NK-92 treated with Interleukin-12 subunit alpha and Interleukin-12 subunit beta, amount 100 ng/mL, for 24 hours (cell line): ENCODE measurements at regions not wholly inside any gene's neighbourhood (a gene's known extent, or its start where the extent isn't known, plus 50 kb on each side); places are given as distances from the start of the nearest gene placed in this dataset.
"Not testable (repeated sequence)": the region's sequence is repeated elsewhere in the genome, so short reads cannot be mapped to it uniquely, and the experiment has no call there.

ENCODE experiments used
- DNase-seq: peaks from one replicate; lab custom pipeline; 2025; lab: John Stamatoyannopoulos, UW

- no peak for DNase-seq
Measured at GRCh38 chr16:75924397-75924796, 198.1 kb upstream of the CPHXL start.

GRCh38 chr16:75927810-75928209 lies 201.5 kb upstream of the CPHXL start:
- DNase-seq = no peak

GRCh38 chr16:75928295-75928694 lies 202.0 kb upstream of the CPHXL start:
- no peak for DNase-seq

GRCh38 chr16:75929046-75929445 lies 202.8 kb upstream of the CPHXL start:
- no peak for DNase-seq

GRCh38 chr16:75931043-75931442 lies 204.8 kb upstream of the CPHXL start:
- no peak for DNase-seq

DNA sequence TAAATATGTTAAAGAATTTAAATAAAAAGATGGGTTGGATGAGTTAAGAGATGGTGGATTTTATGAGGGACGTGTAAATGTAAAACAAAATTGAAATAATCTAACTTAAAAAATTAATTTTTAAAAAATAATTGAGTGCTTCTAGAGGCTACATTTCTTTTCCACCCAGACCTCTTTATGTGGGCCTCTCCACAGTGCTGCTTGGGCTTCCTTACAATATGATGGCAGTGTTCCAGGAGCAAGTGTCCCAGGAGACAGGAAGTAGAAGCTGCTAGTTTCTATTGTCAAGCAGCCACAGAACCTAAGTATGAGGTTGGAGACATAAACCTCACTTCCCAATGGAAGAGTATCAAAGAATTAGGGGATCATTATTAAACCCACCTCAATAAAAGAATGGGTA lies 205.7 kb upstream of the CPHXL start:
- DNase-seq = no peak

DNA sequence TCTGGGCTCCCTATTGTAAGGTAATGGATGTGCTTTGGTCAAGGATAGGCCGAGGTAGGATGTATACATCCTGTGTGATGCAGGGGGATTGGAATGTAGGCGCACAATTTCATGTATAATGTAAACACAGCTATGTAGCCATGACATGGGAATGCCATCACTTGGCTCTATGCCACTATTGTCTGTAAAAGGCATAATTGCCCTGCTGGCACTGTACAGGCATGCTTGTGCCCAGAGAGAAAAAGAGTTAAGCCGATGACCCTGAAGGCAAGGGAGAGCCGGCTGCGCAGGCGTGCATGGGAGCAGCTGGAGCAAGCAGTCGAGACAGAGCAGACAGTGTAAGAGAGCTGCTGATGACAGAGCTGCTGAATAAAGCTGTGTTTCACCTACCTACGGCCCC lies 212.5 kb upstream of the CPHXL start:
- no peak for DNase-seq

DNA sequence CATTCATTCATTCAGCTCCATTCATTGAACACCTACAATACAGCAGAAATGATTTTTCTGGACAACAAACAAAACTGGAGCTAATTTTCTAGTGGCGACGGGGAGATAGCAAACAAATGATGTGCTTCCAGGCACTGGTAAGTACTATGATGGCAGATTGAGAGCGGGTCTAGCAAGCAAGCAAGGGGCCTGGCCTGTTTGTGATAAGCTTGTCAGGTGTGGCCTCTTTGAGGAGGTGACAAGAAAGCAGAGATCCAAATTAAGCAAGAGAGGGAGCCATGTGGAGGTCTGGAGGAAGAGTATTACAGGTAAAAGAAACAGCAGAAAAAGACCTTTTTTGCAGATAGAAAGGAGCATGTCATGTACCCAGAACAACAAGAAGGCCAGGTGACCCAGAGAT lies 216.1 kb upstream of the CPHXL start:
- DNase-seq = no peak

GRCh38 chr16:75942936-75943335 lies 216.6 kb upstream of the CPHXL start:
- DNase-seq = no peak

GRCh38 chr16:75943705-75944514 lies 217.6 kb upstream of the CPHXL start:
- no peak for DNase-seq

GRCh38 chr16:75945916-75946457 lies 219.7 kb upstream of the CPHXL start:
- DNase-seq = no peak

DNA sequence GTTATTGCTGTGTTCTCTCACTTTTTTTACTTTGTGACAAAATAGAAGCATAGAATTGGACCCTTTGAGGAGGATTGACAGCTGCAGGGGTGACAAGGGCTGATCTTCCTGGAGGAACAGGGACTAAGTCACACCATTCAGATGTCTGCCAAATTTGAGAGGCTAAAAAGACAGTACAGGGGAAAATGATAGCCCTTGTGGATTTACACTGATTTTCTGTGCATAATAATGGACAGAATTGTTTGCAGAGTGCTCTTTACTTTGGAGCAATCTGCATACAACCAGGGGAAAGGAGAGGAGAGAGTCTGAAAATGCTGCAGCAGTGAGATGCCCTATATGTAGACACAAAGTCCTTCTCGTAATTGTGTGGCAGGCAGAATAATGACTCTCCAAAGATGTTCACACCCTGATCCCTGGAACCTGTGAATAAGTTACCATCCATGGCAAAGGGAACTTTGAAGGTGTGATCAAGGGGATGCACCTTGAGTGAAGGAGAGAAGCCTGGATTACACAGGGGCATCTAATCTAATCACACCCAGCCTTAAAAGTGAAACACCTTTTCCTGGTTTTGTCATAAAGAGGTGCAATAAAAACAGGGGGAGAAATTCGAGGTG lies 221.4 kb upstream of the CPHXL start:
- no peak for DNase-seq

- DNase-seq = no peak
Measured at GRCh38 chr16:75948441-75948840, 222.2 kb upstream of the CPHXL start.

DNA sequence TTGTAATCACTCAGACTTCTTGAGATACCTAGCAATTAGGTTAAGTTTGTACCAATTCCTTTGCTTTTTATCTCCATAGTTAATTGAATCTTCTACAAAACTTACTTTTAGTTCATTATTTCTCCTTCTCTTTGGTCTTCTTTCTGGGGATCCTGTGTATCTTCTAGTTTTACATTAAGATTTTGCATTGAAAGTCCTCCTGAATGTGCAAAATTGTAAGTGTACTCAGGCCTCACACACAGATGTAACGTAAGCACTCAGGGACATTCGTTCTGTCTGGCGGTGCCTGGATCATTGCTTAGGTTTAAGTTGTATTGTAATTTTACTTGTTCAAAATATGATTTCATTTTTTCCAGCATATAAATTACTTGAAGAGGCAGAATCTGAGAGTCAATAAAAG lies 222.6 kb upstream of the CPHXL start:
- DNase-seq = no peak

DNA sequence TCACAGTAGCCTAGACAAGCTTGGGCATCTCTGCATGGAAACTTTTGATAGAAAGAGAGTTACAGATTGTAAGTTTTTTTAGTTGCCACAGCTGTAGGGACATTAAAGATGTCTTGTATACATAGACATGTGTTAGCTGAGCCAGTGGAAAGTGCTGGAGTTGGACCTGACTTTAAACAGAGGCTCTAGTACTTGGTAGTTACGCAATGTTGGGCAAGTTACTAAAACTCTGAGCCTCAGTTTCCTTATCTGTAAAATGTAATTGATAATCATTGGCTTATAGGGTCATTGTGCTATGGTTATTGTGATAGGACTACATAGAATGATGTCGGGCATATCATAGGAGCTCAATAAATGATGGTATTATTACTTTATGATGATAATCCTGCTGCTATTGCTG lies 225.8 kb upstream of the CPHXL start:
- no peak for DNase-seq

GRCh38 chr16:75957870-75958269 lies 231.6 kb upstream of the CPHXL start:
- no peak for DNase-seq

DNA sequence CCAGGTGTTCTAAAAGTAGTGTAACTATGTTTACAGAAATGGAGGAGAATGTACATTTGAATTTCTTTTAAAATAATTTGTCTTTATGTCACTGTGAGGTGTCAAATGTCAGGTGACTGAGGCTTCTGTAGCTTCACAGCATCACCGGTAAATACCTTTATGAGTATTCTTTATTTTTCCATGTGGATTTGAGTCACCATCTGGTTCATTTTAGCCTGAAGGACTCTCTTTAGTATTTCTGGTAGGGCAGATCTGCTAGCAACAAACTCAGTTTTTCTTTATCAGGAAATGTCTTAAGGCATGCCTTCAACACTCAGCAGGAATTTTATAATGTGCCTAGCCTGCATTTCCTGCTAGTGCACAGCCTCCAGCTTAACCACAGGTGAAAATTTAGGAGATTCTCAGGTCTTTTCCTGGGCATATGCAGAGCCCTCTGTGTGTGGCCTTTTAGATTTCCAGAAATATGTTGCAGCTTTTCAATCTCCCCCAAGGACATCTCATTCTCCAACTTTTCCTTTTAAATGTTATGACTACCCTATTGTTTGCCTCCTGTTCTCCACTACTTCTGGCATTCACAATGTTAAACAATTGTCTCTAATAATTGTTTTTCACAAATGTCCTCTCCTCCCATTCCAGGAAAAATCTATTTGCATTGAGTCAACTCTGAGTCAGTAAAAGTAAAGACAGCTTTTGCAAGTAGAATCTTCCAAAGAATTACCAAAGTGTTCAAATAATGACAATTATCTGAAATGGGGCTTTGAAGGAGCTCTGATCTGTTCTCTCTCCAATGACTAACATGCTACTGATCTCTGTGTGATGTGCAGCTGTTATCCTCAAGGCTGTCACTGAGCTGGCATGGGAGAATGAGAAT lies 239.4 kb upstream of the CPHXL start:
- DNase-seq = no peak

- not testable (repeated sequence) for DNase-seq
Measured at GRCh38 chr16:75969120-75969519, 242.8 kb upstream of the CPHXL start.

- no peak for DNase-seq
Measured at GRCh38 chr16:75971334-75971733, 245.0 kb upstream of the CPHXL start.

DNA sequence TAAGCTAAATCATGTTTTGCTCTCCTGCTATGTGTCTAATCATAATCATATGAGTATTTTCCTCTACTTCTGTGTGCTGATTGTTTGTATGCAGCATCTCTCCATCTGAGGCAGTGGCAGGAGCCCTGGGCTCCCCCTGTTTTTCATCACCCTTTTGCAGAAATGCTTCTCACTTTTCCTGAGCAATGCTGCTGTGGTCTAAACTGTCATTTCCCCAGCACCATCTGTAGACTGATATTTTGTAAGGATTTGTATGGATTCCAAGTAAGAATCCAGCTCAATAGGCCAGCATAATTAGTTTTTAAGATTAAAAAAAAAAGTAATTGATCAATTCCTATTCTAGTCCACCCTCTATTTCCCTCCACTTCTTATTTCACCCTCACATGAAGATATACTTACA lies 257.0 kb upstream of the CPHXL start:
- DNase-seq = no peak

DNA sequence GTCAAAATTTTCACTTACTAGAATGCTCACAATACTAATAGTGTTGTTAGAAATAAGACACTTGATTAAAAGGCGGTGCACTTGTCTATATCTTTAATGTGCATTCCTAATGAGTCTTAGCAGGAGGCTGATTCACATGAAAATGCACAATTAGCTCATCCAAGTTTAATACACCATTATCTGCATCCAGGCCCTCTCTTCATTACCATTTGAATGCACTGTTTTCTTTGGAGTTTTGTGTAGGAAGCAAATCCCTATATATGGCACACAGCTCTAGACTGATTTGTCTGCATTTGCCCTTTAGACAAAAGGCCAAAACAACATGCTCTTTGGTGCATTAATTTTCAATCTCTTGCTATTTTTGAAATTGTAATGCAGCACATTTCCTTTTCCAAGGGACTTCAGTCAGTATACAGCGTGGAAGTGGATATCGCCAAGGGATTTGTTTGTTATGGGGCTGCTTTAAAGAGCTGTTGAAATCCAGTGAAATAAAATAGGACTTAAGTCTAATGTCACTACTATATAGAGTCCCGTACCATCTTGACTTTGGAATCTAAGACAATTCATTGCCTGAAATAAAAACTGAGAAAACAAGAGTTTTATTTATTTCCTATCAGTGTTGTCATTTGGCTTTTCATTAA lies 257.6 kb upstream of the CPHXL start:
- DNase-seq = no peak

DNA sequence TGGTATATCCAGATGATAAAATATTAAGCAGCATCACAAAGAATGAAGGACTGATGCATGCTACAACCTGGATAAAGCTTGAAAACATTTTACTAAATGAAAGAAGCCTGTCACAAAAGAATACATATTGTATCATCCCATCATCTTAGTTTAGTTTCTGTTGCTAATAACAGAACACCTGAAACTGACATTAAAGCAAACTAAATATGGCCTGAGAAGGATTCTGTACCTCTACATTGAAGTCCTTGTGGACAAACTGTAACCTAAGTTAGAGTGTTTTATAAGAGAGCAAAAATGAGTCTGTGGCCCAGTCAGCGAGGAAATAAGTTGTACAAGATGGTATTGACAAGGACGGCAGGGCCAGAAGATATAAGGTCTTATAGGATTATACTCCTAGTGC lies 261.0 kb upstream of the CPHXL start:
- no peak for DNase-seq
